NB4 (cell line): ENCODE measurements at regions not wholly inside any gene's neighbourhood (a gene's known extent, or its start where the extent isn't known, plus 50 kb on each side); places are given as distances from the start of the nearest gene placed in this dataset.

Source experiments
- MYC ChIP-seq: IDR thresholded peaks from 2 replicates; pipeline ENCODE4 v1.6.1; 2011; ENCODE audit warnings: low read depth, low read length
- POLR2A ChIP-seq: IDR thresholded peaks from 2 replicates; pipeline ENCODE4 v1.6.1; 2011; ENCODE audit warnings: mild to moderate bottlenecking; ENCODE audit not compliant: insufficient read length; ENCODE audit errors: extremely low read depth
- TF ChIP-seq, protein P1 (sequence below): IDR thresholded peaks from one replicate; pipeline ENCODE4 v1.5.1; 2012; ENCODE audit warnings: low read depth, low read length

DNA sequence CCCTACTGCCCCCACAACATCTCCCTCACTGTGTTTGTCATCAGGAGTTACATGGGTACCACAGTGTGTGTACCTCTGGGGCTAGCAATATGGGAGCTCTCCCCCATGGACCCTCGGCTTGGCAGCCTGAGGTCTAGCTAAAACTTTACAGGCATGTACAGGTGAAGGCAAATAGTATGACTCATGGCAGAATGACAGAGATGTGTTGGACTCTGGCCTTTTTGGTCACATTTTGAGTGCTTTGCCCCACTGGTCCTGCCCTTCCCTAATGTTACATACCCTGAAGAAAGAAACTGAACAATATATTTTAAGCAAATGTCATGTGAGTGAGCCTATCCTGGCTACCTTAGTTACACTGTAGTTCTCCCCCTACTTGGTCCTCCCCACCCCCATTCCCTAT lies 124.0 kb downstream of the NGF start:
- TF ChIP-seq, protein P1, sequence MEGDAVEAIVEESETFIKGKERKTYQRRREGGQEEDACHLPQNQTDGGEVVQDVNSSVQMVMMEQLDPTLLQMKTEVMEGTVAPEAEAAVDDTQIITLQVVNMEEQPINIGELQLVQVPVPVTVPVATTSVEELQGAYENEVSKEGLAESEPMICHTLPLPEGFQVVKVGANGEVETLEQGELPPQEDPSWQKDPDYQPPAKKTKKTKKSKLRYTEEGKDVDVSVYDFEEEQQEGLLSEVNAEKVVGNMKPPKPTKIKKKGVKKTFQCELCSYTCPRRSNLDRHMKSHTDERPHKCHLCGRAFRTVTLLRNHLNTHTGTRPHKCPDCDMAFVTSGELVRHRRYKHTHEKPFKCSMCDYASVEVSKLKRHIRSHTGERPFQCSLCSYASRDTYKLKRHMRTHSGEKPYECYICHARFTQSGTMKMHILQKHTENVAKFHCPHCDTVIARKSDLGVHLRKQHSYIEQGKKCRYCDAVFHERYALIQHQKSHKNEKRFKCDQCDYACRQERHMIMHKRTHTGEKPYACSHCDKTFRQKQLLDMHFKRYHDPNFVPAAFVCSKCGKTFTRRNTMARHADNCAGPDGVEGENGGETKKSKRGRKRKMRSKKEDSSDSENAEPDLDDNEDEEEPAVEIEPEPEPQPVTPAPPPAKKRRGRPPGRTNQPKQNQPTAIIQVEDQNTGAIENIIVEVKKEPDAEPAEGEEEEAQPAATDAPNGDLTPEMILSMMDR = no peak
- TF ChIP-seq MYC (no peak), POLR2A (no peak)
